Amygdala (tissue), 56 donors: ENCODE measurements at regions not wholly inside any gene's neighbourhood (a gene's known extent, or its start where the extent isn't known, plus 50 kb on each side); places are given as distances from the start of the nearest gene placed in this dataset.
"Not testable (repeated sequence)": the region's sequence is repeated elsewhere in the genome, so short reads cannot be mapped to it uniquely, and the experiment has no call there.

Experiments used
- DNase-seq, 56 donors: peaks; one replicate each; lab custom pipeline; 2025; lab: John Stamatoyannopoulos, UW

DNA sequence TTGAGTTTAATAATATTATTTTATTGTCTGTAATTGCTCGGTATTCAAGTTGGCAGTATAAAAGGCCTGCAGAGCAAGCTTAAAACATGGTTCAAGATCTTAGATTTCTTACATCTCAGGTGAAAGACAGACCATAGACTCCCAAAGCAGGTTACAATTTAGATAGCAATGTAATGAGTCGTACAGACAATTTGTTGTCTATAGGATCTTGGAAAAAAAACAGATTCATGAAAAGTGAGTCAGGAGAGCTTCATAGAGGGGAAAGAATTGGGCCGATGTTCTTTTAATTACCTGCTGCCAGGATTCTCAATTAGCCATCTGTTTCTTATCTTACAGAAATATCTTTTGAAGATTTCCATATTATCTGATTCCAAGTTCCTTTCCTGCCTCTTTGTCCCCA, 111.5 kb upstream of the IKBKE start:
- DNase-seq = not testable (repeated sequence)

DNA sequence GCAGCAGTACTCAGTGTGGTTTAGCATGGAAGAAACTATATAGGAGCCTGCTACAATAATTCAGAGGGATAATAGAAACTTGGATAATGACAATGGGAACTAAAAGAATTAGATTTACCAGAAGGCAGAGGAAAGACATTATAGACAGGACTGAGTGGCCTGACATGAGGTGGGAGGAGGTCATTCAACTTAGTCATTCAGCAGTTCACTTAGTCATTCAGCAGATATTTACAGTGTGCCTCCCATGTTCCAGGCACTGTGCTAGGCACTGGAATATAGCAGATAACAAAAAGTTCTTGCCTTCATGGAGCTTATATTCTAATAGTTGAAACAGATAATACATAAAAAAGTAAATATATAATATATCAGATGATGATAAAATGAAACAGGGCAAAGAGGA, 110.9 kb upstream of the IKBKE start:
- DNase-seq = not testable (repeated sequence)

DNA sequence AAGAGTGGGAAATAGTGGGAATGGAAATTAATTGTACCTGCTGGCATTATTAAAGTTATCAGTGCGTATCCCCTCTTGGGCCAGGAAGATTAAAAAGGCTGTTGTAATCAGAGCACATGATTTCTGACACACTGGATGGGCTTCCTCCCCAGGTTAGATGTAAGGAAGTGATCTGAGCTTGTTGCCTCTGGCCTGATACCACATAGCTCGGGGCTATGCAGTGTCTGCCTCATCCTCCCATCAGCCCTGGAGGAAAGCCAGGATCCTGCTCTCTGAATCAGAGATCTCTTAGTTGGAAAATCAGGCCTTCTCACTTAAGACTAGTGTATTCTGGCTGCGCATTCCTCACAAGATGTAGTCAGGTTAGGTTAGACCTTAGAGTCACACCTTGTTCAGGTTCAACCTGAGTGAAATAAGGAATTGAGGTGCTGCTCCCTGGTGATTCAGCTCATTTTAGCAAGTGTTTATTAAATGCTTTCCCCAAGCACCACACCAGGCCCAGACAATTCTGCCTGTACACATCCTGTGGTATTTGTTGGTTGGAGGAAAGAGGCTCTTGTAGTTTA, 108.2 kb upstream of the IKBKE start:
- DNase-seq = not testable (repeated sequence)

DNA sequence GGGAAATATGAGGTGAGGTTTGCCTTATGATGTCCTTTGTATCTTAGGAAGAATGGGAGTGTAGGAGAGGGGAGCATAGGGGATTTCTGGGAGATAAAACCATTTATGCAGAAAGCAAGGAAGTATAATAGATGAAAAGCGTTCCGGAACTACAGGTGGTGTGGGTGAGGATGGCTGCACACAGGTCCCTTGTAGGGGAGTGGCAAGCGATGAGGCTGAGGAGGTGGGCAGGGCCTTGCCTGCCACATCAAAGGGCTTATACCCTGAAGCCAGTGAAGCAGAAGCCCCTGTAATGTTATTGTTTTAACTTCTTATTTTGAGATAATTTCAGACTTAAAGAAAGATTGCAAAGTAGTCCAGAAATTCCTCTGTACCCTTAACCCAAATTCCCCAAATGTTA, 107.3 kb upstream of the IKBKE start:
- DNase-seq = not testable (repeated sequence)

DNA sequence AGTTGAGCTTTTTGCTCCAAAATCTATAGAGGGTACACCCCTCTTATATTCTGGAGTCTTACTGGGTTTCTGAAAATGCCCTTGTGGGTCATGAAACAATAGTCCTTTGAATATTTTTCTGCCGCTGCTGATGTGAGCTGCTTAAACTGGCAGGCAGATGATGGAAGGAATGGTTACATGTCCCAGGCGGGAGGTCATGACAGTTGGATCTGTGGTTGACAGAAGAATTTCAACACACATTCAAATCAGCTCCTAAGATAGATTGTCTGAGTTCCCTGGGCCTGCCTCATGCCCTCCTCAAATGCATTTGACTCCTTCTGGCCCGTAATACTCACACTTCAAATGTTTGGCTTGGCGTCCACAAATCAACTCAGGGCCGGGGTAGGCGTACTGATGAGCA, 105.0 kb upstream of the IKBKE start:
- peak in 3 of 56 donors; percentile 21 to 54 (median 35) for DNase-seq

GRCh38 chr1:206366131-206366530, 104.1 kb upstream of the IKBKE start:
- DNase-seq = not testable (repeated sequence)

- not testable (repeated sequence) for DNase-seq
Observed at GRCh38 chr1:206366772-206367171, 103.5 kb upstream of the IKBKE start.

DNA sequence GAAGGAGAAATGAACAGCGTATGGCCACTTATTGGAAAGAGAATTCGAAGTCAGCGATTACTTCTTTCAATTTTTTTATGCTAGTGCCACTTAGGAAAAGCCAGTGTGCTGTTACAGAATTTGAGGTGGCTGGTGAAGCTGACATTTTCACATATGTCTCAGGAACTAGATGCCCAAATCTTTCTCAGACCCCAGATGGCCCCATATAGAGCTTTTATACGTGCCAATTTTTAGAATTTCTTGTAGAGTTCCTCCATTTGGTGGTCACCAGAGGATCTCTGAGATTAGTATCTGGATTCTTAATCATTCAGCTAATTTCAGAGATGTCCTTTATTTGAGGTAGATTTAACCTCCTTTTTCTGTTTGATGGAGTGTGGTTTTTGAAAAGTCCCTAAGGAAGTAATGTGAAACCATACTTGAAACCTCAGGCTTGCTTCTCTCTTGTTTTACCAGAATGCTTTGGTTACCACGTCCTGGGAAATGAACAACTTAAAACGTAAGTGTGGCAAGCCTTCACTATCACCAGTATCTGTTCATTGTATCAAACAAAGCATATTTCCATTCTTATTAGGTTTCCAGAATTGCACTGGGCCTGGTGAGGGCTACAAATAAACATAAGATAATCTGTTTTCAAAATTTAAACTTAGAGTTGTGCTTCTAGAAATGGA, 102.2 kb upstream of the IKBKE start:
- not testable (repeated sequence) for DNase-seq

- not testable (repeated sequence) for DNase-seq
Observed at GRCh38 chr1:206374725-206375124, 95.6 kb upstream of the IKBKE start.

DNA sequence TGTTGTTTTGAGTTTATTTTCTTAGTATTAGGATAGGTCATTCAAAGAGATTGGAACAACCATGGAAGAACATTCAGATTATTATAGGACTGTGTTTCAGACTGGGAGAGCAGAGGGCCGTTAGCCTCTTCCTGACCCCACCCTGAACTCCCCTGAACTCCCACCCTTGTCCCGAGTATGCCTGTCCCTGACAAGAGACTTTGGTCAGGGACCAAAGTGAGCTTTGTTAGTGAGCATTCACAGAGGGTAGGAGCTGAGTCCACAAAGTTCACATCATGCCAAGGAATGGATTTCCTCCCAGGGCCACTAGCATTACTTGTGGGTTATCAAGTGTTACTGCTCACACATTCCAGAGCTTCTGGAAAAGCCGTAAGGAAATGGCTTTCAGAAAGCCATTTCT, 94.7 kb upstream of the IKBKE start:
- DNase-seq = not testable (repeated sequence)

DNA sequence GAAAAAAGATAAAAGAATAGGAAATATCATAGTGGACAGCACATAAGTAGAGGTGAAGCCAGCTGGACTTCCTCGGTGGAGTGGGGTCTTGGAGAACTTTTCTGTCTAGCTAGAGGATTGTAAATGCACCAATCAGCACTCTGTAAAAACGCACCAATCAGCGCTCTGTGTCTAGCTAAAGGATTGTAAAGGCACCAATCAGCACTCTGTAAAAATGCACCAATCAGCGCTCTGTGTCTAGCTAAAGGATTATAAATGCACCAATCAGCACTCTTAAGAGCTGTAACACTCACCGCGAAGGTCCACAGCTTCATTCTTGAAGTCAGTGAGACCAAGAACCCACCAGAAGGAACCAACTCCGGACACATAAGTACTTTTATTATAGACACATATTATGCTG, 91.8 kb upstream of the IKBKE start:
- not testable (repeated sequence) for DNase-seq

DNA sequence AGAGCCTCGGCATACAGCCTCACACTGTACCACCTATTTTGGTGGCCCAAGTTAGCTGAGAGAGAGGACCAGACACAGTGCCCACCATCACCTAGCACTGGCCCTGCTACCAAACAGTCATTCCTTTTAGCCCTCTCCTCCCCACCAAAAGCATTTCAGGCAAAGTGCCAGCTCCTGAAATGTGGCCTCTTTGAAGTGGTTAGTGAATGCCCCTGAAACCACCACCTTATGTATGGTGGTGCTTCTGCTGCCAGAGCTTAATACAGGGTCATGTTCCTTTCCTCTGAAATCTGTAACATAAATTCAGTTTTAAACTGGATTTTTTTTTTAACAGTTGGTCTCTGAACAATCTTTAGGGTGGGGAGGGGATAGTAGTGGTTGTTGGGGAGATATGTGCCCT, 91.0 kb upstream of the IKBKE start:
- not testable (repeated sequence) for DNase-seq

- not testable (repeated sequence) for DNase-seq
Observed at GRCh38 chr1:206380163-206380790, 90.0 kb upstream of the IKBKE start.

GRCh38 chr1:206380791-206381610, 89.3 kb upstream of the IKBKE start:
- not testable (repeated sequence) for DNase-seq

DNA sequence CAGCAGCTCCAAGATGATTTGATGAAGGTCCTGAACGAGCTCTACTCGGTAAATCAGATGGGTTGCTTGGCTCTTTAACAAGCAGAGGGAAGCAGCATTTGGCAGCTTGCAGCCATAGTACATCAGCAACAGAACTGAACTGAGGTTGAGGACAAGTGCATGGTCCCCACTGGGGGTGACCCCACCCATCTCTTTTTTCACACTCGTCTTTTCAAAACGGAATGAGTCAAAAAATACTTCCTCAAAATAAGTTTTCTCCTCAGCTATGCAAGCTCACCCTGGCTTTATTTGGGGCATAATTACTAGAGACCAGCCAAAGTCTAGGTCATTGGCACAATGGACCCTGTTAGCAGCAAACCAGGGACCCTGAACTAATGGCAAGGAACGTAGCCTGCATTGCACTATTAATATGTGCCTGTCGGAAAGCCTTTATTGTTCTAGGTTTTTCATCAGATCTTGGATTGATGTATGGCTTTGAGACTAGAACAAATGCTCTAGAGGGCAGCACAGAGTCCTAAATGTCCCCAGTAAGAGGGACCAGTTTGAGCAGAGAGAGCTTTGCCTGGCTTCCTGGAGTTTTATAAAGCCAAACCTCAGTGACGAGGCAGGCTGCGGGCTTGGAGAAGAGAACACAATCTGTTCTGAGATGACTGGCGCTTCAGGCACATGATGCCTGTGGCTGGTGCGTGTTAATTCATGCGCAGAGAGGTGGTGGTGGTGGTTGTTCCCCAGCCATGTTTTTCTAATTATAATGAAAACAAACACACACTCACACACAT, 86.1 kb upstream of the IKBKE start:
- DNase-seq = peak in 1 of 56 donors; percentile 46

GRCh38 chr1:206384891-206385290, 85.4 kb upstream of the IKBKE start:
- DNase-seq = not testable (repeated sequence)

GRCh38 chr1:206387631-206388030, 82.6 kb upstream of the IKBKE start:
- not testable (repeated sequence) for DNase-seq

- not testable (repeated sequence) for DNase-seq
Observed at GRCh38 chr1:206391903-206392302, 78.4 kb upstream of the IKBKE start.

- not testable (repeated sequence) for DNase-seq
Observed at GRCh38 chr1:206397501-206397900, 72.8 kb upstream of the IKBKE start.

DNA sequence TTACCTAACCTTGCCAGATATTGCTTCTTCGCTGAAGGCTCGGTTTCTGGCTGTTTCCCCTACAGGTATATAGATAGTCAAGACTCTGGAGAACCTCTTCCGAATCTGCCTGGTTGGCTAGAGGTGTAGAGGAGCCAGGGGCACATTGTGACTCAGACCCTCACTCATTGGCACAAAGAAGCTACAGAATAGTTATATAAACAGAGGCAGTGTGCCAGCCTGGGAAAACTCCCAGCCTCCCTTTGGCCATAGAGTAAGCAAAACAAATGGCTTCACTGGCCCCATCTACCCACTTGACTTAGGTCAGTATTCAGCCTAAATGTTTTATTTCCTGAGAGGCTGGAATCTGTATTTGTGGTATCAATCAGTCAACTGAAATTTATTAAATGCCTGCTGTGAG, 72.0 kb upstream of the IKBKE start:
- DNase-seq = not testable (repeated sequence)
